Endometrium (tissue), 2 donors: ENCODE measurements at regions not wholly inside any gene's neighbourhood (a gene's known extent, or its start where the extent isn't known, plus 50 kb on each side); places are given as distances from the start of the nearest gene placed in this dataset.
"Not testable (repeated sequence)": the region's sequence is repeated elsewhere in the genome, so short reads cannot be mapped to it uniquely, and the experiment has no call there.

Experiments
- FAIRE-seq: peaks from 2 replicates; lab custom pipeline; 2012; peaks lifted over from hg19 to GRCh38; lab: Jason Lieb, UNC
- donor health status: control.
- donor health status: control.

- FAIRE-seq: no peak
Measured at GRCh38 chr5:54404568-54404967, 50.9 kb upstream of the HSPB3 start.

- FAIRE-seq: no peak
Measured at GRCh38 chr5:54403885-54404416, 51.5 kb upstream of the HSPB3 start.

DNA sequence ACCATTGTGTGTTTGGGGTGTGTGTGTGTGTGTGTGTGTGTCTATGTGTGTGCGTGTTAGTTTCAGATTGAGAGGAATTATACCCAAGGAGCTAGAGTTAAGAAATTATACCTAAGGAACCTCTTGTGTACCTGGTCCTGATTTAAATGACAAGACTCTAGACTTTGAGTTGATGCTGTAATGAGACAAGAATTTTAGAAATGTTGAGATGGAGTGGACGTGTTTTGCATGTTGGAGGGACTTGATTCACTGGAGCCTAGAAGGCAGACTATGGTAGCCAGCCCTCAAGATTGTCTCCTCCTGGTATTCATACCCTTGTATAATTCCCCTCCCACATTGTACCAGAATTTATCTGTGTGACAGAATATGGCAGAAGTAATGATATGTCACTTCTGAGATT, 52.4 kb upstream of the HSPB3 start:
- FAIRE-seq: no peak

DNA sequence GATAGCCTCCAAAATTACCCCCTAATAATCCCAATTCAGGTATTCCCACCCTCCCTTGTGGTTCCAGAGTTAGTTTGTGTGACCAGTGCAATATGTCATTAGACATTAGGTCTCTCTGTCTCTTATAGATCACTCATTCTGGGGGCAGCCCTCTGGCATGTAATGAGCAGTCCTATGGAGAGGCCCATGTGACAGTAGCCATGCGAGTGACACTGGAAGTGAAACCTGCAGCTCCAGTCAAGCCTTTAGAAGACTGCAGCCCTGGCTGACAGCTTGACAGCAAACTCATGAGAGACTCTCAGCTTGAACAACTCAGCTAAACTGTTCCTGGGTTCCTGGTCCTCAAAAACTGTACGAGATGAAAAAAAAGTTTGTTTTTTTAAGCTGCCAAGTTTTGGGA, 54.0 kb upstream of the HSPB3 start:
- no peak for FAIRE-seq

DNA sequence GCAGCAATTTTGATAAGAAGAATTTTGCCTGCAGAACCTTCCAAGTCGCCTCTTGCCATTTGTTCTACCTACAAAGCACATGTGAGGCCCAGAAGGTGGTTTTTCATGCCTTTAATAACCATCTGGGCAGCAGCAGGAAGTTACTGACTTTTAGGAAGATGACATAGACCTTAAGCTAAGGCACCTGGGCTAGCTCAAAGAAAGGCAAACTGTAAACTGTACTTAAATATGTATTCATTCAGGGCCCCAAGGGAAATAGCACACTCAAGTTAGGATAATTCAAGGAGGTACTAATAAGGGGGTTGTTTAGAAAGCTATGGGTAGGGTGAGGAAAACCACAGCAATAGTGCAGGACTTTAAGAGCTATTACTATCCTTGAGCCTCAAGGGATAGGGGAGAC, 57.3 kb upstream of the HSPB3 start:
- no peak for FAIRE-seq

DNA sequence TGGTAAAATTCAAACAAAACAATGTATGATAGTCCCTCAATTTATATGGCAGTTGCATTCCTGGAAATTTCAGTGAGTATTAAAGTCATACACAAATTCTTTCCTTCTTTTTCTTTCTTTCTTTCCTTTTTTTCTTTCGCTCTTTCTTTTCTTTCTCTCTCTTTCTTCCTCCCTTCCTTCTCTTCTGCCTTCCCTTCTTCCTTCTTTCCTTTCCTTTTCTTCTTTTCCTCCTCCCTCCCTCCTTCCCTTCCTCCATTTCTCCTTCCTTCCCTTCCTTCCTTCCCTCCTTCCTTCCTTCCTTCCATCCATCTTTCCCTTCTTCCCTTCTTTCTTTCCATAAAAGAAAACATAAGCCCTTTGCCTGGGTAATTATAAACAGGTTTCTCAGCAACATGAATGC, 58.1 kb upstream of the HSPB3 start:
- no peak for FAIRE-seq

DNA sequence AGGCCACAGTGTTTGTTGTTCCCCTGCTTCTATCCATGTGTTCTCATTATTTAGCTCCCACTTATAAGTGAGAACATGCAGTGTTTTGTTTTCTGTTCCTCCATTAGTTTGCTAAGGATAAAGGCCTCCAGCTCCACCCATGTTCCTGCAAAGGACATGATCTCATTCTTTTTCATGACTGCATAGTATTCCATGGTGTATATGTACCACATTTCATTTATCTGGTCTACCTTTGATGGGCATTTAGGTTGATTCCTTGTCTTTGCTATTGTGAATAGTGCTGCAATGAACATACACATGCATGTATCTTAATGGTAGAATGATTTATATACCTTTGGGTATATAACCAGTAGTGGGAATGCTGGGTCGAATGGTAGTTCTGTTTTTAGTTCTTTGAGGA, 62.5 kb upstream of the HSPB3 start:
- not testable (repeated sequence) for FAIRE-seq

GRCh38 chr5:54390539-54391031, 64.9 kb upstream of the HSPB3 start:
- FAIRE-seq: no peak

- FAIRE-seq: no peak
Measured at GRCh38 chr5:54390015-54390414, 65.5 kb upstream of the HSPB3 start.

GRCh38 chr5:54389399-54389798, 66.1 kb upstream of the HSPB3 start:
- FAIRE-seq: not testable (repeated sequence)

GRCh38 chr5:54388811-54389210, 66.7 kb upstream of the HSPB3 start:
- FAIRE-seq: no peak

DNA sequence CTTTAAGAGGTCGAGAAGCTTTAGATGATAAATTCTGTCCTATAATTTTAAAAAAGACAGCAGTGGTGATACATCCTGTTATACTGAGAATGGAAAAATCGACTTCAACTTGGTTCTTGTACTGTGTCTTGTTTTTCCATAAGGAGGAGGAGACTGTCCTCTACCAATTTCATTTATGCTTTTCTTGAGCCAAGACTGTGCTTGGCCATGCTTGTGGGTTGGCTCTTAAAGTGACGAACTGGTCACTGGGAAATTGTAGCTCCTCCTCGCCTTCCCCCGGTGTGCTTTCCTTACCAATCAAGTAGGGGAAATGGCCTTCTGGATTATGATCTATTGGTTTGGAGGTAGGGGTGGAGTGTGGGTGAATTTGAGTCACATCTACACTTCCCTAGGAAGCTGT, 67.1 kb upstream of the HSPB3 start:
- no peak for FAIRE-seq

DNA sequence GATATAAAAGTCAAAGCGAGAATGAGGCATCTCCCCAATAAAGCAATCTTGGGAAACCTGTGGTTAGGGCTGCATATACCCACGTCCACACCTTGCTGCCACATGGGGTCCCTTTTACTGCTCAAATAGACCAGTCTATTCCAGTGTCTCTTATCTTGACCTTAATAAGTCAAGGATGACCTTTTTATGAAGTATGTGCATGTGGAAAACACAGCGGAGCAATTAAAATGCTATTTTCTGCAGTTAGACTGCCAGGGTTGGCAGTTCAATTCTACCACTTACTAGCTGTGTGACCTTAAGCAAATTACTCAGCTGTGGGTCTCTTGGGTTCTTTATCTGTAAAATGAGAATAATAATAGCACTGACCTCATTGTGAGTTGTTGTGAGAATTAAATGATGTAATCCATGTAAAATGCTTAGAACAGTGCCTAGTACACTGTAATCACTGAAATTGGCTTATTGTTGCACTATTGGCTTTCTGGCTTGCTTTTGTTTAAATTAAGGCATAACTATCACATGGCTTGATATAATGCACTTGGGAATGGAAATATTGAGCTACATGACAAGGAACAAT, 67.8 kb upstream of the HSPB3 start:
- FAIRE-seq: no peak

DNA sequence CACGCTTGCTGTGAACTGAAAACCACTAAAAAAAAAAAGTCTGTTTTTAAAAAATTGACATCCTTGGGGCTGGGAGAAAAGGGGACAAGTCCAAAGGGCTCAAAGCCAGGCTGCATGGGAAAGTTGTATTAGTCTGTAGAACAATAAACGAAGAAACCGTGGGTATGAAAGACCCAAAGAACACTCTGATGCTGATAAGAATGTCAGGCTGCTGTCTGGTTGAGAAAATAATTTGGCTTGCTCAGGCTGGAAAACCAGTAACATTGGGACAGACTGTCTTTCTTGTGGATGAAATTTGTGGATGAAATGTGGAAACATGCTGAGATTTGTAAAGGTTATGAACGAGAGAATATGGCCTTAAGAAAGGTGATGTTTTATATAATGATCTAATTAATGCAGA, 68.5 kb upstream of the HSPB3 start:
- FAIRE-seq: no peak

- FAIRE-seq: no peak
Measured at GRCh38 chr5:54385994-54386393, 69.5 kb upstream of the HSPB3 start.

GRCh38 chr5:54384356-54384933, 71.1 kb upstream of the HSPB3 start:
- FAIRE-seq: no peak

GRCh38 chr5:54383941-54384340, 71.6 kb upstream of the HSPB3 start:
- peak; percentile 92 for FAIRE-seq

DNA sequence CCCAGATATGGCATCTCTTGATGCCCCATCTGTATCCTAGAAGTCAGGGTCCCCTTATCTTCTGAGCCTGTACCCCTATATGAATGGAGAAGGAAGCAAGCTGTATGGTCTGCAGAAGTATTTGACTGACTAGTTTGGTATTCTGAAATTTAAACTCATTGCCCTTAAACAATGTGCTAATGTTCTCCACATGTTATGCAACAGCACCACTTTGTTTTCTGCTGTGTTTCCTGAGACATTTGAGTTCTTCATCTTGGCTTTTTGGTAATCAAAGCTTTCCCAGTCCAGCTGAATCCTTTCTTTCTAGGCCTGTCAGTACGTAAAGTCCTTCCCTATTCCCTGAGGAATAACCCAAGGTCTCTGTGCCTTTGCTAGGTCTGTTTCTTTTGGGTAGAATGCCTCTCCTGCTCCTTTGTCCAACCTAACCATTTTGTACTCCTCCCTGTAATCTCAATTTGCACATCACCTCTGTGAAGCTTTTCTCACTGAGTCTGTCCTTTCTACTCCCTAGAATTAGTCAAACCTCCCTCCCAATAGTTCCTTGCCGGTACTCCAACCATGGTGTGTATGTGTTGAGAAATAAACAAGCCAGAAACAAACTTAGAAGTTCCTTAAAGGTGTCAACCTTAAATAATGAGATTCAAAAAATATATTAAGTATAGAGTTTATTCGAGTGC, 72.1 kb upstream of the HSPB3 start:
- no peak for FAIRE-seq

GRCh38 chr5:54381319-54381718, 70.9 kb upstream of the ARL15 start:
- not testable (repeated sequence) for FAIRE-seq

DNA sequence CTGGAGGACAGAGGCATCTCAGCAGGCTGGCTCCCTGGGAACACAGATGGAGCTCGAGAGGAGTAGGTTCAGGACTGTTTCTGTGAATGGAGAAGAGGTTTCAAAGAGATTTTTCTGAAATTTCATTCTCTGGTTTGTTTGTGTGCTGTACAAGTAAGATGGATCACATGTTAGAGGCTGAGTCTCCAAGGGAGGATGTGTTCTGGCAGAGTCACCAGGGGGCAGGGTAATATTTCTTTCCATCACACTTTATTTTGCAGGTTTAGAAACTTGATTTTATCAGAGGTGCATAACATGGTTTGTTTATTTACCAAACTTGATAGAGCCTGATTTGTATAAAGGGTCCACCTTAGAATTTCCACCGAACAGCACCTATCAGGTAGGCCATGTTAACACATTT, 69.2 kb upstream of the ARL15 start:
- no peak for FAIRE-seq

- no peak for FAIRE-seq
Measured at GRCh38 chr5:54378707-54379106, 68.3 kb upstream of the ARL15 start.

DNA sequence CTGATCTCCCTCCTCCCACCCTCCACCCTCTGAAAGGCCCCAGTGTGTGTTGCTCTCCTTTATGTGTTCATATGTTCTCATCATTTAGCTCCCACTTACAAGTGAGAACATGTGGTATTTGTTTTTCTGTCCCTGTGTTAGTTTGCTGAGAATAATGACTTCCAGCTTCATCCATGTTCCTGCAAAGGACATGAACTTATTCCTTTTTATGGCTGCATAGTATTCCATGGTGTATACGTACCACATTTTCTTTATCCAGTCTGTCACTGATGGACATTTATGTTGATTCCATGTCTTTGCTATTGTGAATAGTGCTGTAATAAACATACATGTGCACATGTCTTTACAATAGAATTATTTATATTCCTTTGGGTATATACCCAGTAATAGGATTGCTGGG, 67.0 kb upstream of the ARL15 start:
- FAIRE-seq: not testable (repeated sequence)

- FAIRE-seq: no peak
Measured at GRCh38 chr5:54370982-54371381, 60.6 kb upstream of the ARL15 start.

DNA sequence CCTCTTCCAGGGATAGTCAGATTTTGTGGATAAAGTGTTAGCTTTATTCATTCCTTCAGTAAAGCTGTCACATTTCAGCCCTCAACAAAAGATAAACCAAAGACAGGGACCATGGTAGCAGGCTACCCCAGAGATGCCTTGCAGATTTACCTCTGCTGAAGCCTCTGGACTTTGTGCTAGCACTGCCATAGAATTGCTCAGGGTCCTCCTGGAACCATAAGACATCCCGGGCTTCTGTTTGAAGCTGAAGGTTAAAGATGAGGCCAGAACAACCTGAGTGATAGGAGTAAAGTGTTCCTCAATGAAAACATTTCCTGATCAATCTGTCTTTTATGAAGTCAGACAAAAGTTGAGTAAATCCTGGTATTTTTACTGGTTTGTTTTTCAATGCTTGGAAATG, 57.5 kb upstream of the ARL15 start:
- FAIRE-seq: no peak
